Naive thymus-derived CD8-positive, alpha-beta T cell (primary cell): ENCODE measurements at regions not wholly inside any gene's neighbourhood (a gene's known extent, or its start where the extent isn't known, plus 50 kb on each side); places are given as distances from the start of the nearest gene placed in this dataset.

Experiments
- ATAC-seq, 2 donors: fragments of 150-1000 bp; cut with Tn5 transposase in 1 of 2; sonication (Bioruptor Pico), chemical (Tn5 transposase) in 1 of 2; 1 replicate in 1 of 2; 2 replicates in 1 of 2; pipeline ENCODE4 v1.10.0; 2021; ENCODE audit warnings: mild to moderate bottlenecking in 2 of 2, moderate library complexity in 2 of 2
- POLR2A ChIA-PET: fragments of 350-600 bp; sonication (Branson Sonifier 250); formaldehyde crosslinking; loops from one replicate; lab custom pipeline; 2021; ENCODE audit warnings: antibody characterized with exemption; lab: Charles Lee
- DNase-seq, 10 donors: peaks; one replicate each; pipeline versions ENCODE4 v3.0.0 to v3.0.0-alpha.2; 2020 to 2022
- H3K27ac Mint-ChIP-seq, 10 donors: one replicate each; pipeline ENCODE4 v1.8.0; 2020 to 2022; ENCODE audit warnings: mild to moderate bottlenecking in 10 of 10, mixed read lengths in 10 of 10, moderate library complexity in 4 of 10, inconsistent platforms in 1 of 10
- H3K27me3 Mint-ChIP-seq, 5 donors: one replicate each; pipeline ENCODE4 v1.8.0; 2021 to 2022; ENCODE audit warnings: mixed read lengths in 5 of 5
- H3K36me3 Mint-ChIP-seq, 3 donors: one replicate each; pipeline ENCODE4 v1.8.0; 2020 to 2022; ENCODE audit warnings: mixed read lengths in 3 of 3, mild to moderate bottlenecking in 2 of 3, inconsistent platforms in 1 of 3
- H3K4me1 Mint-ChIP-seq, 4 donors: one replicate each; pipeline ENCODE4 v1.8.0; 2021 to 2022; ENCODE audit warnings: mixed read lengths in 4 of 4
- H3K4me3 Mint-ChIP-seq, 10 donors: one replicate each; pipeline ENCODE4 v1.8.0; 2020 to 2022; ENCODE audit warnings: mild to moderate bottlenecking in 10 of 10, mixed read lengths in 10 of 10, moderate library complexity in 6 of 10, inconsistent platforms in 1 of 10
- H3K9me3 Mint-ChIP-seq, 9 donors: one replicate each; pipeline ENCODE4 v1.8.0; 2020 to 2022; ENCODE audit warnings: mixed read lengths in 9 of 9, mild to moderate bottlenecking in 3 of 9, inconsistent platforms in 1 of 9, moderate library complexity in 1 of 9

DNA sequence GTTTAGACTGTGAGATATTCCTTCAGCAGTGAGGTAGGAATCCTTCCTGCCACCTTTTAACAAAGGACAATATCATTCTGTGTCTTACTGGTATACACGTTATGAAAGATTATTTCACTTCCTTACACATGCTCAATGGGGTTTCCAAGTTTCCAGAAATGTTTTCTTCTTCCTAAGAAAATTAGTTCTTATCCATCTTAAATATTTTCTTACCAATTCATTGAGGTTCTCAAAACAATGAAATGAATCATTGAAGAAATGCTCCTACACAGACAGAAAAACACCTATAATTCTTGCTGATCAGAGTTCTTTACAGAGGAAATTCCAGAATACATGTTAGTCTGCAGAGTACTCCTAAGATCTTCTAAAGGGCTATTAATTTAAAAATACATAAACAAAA, 51.4 kb upstream of the SEC61G start:
- POLR2A ChIA-PET = no interaction called here
- Mint-ChIP-seq H3K4me3 (no peak overlapping the region), H3K27me3 (peaks cover 0 to 18% (median 7%) of the 10 kb centered on the region in 5 donors), H3K27ac (no peak overlapping the region), H3K36me3 (no peaks in the 10 kb centered on the region), H3K9me3 (peaks cover 0 to 13% (median 0%) of the 10 kb centered on the region in 9 donors), H3K4me1 (no peaks in the 10 kb centered on the region)
- ATAC-seq (no peak), DNase-seq (no peak)

DNA sequence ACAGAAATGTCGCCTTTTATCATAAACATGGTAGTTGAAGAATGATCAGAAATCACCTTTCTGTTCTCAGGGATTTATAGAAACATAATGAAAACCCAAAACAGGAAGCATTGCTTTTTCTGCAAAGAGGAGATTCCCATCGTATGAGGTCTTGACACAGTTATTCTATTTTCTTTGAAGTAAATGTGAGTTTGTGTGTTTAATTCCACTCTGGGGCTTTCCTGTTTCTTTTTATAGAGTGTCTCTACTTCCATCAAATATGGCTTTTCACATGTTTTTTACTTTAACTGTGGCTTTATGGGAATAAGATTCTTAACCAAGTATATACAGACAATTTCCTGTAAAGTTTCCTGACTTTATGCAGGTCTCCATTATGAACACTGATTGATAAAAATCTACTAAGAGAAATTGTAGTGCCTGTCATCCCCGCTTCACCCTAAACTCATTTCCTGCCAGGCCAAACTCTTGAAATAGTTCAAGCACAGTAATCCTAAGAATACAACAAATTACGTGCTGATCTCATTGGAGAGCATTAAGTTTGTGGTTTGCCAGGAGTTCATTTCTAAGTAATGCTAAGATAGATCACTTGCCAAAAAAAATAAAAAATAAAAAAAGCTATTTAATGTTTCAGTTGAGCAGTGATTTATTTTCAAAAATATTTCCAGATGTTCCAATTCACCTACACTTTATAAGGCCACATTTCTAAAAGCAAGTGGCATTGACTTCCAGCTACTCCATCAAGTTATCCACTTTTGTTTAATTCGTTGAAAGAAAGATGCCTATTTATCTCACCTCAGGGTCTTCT, 52.2 kb upstream of the SEC61G start:
- no peak overlapping the region for H3K27ac Mint-ChIP-seq
- DNase-seq (no peak), ATAC-seq (no peak)
- H3K27me3 Mint-ChIP-seq = peaks cover 0 to 18% (median 7%) of the 10 kb centered on the region in 5 donors
- H3K36me3 Mint-ChIP-seq = no peaks in the 10 kb centered on the region
- no peaks in the 10 kb centered on the region for H3K4me1 Mint-ChIP-seq
- POLR2A ChIA-PET = no interaction called here
- H3K4me3 Mint-ChIP-seq = no peak overlapping the region
- peaks cover 0 to 13% (median 0%) of the 10 kb centered on the region in 9 donors for H3K9me3 Mint-ChIP-seq

DNA sequence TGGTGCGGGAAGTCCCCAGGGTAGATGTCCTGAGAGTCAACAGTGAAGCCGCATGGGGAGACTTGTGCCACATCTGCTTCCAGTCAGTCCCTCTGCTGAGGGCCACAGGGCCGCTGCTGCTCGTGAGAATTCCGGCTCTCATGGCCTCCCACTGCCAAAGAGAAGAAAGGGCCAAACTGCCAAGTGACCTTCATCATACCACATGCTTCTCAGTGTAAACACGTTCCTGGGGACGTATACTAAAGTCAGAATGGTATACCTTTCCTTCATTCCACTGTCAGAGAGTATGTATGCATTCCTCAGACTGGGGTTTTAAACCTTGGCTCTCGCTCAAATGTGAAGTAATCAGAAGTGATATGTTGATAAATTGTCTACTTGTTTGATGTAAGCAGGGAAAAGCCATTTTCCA, 52.8 kb upstream of the SEC61G start:
- no peak for ATAC-seq
- peaks cover 0 to 13% (median 0%) of the 10 kb centered on the region in 9 donors for H3K9me3 Mint-ChIP-seq
- H3K4me1 Mint-ChIP-seq = no peaks in the 10 kb centered on the region
- DNase-seq = no peak
- no peak overlapping the region for H3K4me3 Mint-ChIP-seq
- H3K27me3 Mint-ChIP-seq = peaks cover 0 to 18% (median 4%) of the 10 kb centered on the region in 5 donors
- H3K36me3 Mint-ChIP-seq = no peaks in the 10 kb centered on the region
- no peak overlapping the region for H3K27ac Mint-ChIP-seq
- POLR2A ChIA-PET = no interaction called here

DNA sequence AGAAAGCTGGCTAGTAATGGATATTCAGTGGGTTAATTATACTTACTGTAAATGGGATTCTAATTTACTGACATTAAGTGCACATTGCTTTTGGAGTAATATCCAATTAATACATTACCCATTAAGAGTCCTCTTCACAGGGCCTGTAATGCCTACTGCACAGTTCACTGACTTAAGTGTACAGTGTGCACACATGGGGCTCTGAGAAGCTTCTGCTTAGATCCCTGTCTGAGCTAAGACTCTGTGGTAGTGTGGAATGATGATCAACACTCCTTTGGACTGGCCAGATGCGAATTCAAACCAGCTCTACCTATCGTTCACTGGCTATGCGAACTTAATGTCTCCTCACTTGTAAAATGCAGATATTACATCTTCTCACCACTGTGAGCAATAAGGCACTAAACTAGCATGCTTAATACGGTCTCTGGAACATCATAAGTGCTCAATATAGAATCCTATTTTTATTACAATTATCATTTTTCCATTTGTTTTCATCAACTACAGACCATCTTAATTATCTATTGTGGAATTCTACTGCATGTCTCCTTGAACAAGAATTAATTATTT, 53.8 kb upstream of the SEC61G start:
- H3K9me3 Mint-ChIP-seq = peaks cover 0 to 13% (median 0%) of the 10 kb centered on the region in 9 donors
- no peaks in the 10 kb centered on the region for H3K36me3 Mint-ChIP-seq
- H3K4me3 Mint-ChIP-seq = no peak overlapping the region
- H3K27ac Mint-ChIP-seq = no peak overlapping the region
- no peaks in the 10 kb centered on the region for H3K4me1 Mint-ChIP-seq
- H3K27me3 Mint-ChIP-seq = peaks cover 2 to 18% (median 2%) of the 10 kb centered on the region in 5 donors
- ATAC-seq (no peak), DNase-seq (no peak)
- POLR2A ChIA-PET = no interaction called here

DNA sequence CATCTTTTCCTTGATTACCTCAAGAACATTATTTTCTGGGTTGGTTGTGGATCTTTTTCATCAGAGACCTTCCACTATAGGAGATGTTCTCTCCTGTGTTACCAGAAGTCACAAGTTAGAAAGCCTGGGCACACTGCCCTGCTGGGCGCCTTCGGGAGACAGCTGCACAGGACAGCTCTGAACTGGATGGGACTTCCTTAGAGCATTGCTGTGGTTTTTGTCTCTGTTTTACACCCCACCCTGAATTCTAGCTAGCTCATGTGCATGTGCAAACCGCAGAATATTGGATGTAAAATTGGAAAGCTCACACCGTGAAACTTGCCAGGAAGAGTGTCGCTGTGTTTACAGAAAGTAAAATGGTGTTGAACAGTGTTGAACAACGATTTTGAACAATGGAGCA, 54.4 kb upstream of the SEC61G start:
- Mint-ChIP-seq H3K27ac (no peak overlapping the region), H3K4me1 (no peaks in the 10 kb centered on the region), H3K9me3 (peaks cover 0 to 13% (median 0%) of the 10 kb centered on the region in 9 donors), H3K4me3 (no peak overlapping the region), H3K36me3 (no peaks in the 10 kb centered on the region), H3K27me3 (peaks cover 0 to 18% (median 2%) of the 10 kb centered on the region in 5 donors)
- ATAC-seq (no peak), DNase-seq (no peak)
- POLR2A ChIA-PET = no interaction called here

DNA sequence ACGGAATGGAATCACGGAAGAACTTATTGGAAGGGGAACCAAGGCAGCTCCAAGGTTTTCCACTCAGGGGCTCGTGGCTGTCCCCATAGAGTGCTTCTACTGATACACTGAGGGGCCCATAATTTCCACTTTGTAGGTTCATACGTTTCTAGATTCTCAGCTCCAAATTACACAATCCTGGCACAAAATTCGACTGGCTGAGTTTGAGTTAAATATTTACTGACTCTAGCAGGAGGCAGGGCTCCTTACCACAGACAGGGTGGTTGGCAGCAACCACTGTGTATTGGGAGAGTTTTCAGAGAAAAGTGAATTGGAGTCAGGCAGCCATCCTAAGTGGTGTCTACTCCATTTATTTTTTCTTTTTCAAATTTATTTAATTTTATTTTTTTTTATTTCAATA, 55.4 kb upstream of the SEC61G start:
- peaks cover 0 to 13% (median 0%) of the 10 kb centered on the region in 5 donors for H3K27me3 Mint-ChIP-seq
- H3K27ac Mint-ChIP-seq = no peak overlapping the region
- POLR2A ChIA-PET = no interaction called here
- no peaks in the 10 kb centered on the region for H3K4me1 Mint-ChIP-seq
- ATAC-seq (no peak), DNase-seq (no peak)
- H3K4me3 Mint-ChIP-seq = no peak overlapping the region
- peaks cover 0 to 9% (median 0%) of the 10 kb centered on the region in 9 donors for H3K9me3 Mint-ChIP-seq
- H3K36me3 Mint-ChIP-seq = no peaks in the 10 kb centered on the region

DNA sequence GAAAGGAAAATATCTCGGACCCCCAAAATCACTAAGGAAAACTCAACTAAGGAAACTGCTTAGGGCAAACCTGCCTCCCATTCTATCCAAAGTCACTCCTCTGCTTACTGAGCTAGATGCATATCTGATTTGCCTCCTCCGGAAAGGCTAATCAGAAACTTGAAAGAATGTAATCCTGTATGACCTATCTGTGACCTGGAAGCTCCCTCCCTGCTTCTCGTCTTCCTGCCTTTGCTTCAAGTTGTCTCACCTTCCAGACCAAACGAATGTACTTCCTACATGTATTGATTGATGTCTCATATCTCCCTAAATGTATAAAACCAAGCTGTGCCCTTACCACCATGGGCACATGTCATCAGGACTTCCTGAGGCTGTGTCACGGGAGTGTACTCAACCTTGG, 58.1 kb upstream of the SEC61G start:
- POLR2A ChIA-PET = no interaction called here
- Mint-ChIP-seq H3K4me1 (no peaks in the 10 kb centered on the region), H3K36me3 (no peaks in the 10 kb centered on the region), H3K27me3 (peaks cover 0 to 8% (median 4%) of the 10 kb centered on the region in 5 donors), H3K4me3 (no peak overlapping the region), H3K27ac (peak overlapping the region in 1 of 10 donors; percentile 29), H3K9me3 (peaks cover 0 to 5% (median 0%) of the 10 kb centered on the region in 9 donors)
- DNase-seq = no peak
- ATAC-seq = no peak

DNA sequence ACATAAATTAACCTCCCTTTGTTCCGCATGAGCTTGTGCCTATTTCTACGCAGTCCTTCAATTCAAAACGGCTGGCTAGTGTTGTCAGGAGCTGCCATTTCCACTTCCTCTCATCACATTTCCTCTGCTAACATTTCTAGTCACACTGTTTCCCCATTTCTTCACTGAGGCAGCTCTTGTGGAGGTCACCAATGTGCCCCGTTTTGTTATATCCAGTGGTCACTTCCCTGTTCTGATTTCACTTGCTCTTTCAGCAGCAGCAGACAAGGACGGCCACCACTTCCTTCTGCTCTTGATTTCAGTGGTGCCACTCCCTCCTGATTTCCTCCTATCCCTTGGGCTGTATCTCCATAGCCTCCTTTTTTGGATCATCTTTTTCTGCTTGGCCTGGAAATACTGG, 64.8 kb upstream of the SEC61G start:
- H3K4me3 Mint-ChIP-seq = no peak overlapping the region
- H3K9me3 Mint-ChIP-seq = peaks cover 0 to 14% (median 2%) of the 10 kb centered on the region in 9 donors
- ATAC-seq = no peak
- H3K27ac Mint-ChIP-seq = no peak overlapping the region
- H3K36me3 Mint-ChIP-seq = no peaks in the 10 kb centered on the region
- peaks cover 19 to 41% (median 25%) of the 10 kb centered on the region in 5 donors for H3K27me3 Mint-ChIP-seq
- no peak for DNase-seq
- POLR2A ChIA-PET = no interaction called here
- H3K4me1 Mint-ChIP-seq = no peaks in the 10 kb centered on the region

DNA sequence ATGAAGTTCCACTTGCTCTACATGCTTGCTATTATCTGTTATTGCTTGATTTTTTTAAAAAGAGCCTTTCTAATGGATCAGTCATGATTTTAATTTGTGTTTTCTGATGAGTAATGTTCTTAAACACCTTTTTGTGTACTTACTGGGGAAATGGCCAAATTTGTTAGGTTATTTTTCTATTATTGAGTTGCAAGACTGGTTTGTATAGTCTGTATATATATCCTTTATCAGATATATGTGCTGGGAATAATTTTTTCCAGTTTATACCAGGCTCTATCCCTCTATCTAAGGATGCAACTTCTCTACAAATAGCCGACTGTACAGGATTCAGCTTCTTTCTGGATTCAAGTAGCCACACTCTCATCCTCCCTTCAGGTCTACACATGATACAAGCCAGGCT, 65.6 kb upstream of the SEC61G start:
- POLR2A ChIA-PET = no interaction called here
- Mint-ChIP-seq H3K36me3 (peaks cover 0 to 6% (median 0%) of the 10 kb centered on the region in 3 donors), H3K9me3 (peaks cover 0 to 20% (median 5%) of the 10 kb centered on the region in 9 donors), H3K4me3 (no peak overlapping the region), H3K27ac (no peak overlapping the region), H3K4me1 (no peaks in the 10 kb centered on the region), H3K27me3 (peaks cover 19 to 41% (median 24%) of the 10 kb centered on the region in 5 donors)
- DNase-seq (no peak), ATAC-seq (no peak)

DNA sequence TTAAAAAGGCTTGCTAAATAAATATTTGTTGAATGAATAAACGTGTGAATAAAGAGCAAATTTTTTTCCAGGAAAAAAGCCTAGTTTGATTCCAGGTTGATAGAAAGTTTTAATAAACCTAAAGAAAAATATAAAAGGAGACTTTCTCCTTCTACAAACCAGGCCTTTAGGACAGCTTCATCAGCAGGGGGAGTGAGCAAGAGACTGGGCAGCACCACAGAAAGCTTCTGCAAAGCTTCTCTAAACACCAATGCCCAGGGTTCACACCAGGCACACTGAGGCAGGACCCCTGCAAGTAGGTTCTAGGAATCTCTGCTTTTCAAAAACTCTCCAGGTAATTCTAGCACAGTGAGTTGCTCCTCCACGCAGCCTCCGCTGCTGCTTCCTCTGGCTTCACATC, 66.4 kb upstream of the SEC61G start:
- H3K4me1 Mint-ChIP-seq = no peaks in the 10 kb centered on the region
- H3K36me3 Mint-ChIP-seq = peaks cover 0 to 6% (median 0%) of the 10 kb centered on the region in 3 donors
- H3K9me3 Mint-ChIP-seq = peaks cover 0 to 26% (median 7%) of the 10 kb centered on the region in 9 donors
- H3K27me3 Mint-ChIP-seq = peaks cover 19 to 41% (median 24%) of the 10 kb centered on the region in 5 donors
- POLR2A ChIA-PET = no interaction called here
- no peak overlapping the region for H3K4me3 Mint-ChIP-seq
- ATAC-seq = no peak
- DNase-seq = no peak
- H3K27ac Mint-ChIP-seq = no peak overlapping the region

DNA sequence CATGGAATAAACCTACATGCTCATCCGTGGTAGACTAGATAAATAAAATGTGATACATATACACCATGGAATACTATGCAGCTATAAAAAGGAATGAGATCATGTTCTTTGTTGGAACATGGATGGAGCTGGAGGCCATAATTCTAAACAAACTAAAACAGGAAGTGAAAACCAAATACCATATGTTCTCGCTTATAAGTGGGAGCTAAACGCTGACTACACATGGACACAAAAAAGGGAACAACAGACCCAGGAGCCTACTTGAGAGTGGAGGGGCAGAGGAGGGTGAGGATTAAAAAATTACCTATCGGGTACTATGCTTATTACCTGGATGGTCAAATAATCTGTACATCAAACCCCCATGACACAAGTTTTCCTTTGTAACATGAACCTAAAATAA, 68.7 kb upstream of the SEC61G start:
- no peak overlapping the region for H3K27ac Mint-ChIP-seq
- peaks cover 0 to 6% (median 0%) of the 10 kb centered on the region in 3 donors for H3K36me3 Mint-ChIP-seq
- H3K4me1 Mint-ChIP-seq = no peaks in the 10 kb centered on the region
- no peak for ATAC-seq
- DNase-seq = no peak
- POLR2A ChIA-PET = no interaction called here
- peaks cover 14 to 41% (median 25%) of the 10 kb centered on the region in 5 donors for H3K27me3 Mint-ChIP-seq
- no peak overlapping the region for H3K4me3 Mint-ChIP-seq
- H3K9me3 Mint-ChIP-seq = peaks cover 0 to 26% (median 11%) of the 10 kb centered on the region in 9 donors

DNA sequence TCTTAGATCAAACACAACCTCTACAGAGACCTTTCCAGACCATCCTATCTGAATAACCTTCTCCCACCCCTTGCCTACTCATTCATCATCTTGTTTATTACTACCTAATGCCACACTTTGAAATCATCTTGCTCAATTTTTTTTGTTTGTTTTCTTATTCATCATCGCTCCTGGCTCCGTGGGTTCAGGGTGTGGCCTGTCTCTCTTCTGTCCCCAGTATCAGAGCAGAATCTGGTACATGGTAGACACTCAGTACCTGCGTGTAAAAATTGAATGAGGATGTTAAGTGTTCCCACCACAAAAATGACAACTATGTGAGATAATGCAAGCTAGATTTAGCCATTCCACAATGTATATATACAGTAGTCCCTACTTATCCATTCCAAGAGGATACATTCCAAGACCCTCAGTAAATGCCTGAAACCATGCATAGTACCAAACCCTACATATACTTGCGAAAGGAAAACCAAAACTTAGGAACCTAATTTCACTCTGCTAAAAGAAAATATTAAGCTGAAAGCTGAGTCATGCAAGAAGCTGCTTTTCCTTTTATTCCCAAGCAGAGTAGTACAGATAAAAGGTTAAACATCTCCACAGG, 72.1 kb upstream of the SEC61G start:
- H3K4me1 Mint-ChIP-seq = no peaks in the 10 kb centered on the region
- POLR2A ChIA-PET = no interaction called here
- DNase-seq = no peak

DNA sequence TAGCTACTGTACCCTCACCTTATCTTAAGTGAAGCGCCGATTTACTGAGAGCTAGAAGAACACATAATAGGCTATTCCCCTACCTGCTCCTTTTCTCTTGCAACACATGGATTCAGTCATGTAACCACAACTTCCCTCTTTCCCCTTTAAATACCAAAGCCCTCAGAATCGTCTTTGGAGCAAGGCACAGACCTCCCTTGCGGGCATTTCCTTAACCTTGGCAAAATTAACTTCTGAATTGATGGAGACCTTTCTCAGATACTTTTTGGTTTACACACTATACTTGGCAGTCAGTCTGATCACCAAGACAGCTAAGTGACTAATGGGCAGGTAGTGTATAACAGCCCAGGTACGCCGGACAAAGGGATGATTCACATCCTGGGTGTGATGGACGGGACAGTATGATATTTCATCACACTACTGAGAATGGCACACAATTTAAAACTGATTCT, 72.7 kb upstream of the SEC61G start:
- POLR2A ChIA-PET = no interaction called here
- H3K4me1 Mint-ChIP-seq = no peaks in the 10 kb centered on the region

More for the DNA sequence above, 72.1 kb upstream of the SEC61G start:
- no peak overlapping the region for H3K4me3 Mint-ChIP-seq
- H3K27ac Mint-ChIP-seq = no peak overlapping the region
- H3K36me3 Mint-ChIP-seq = peaks cover 0 to 6% (median 0%) of the 10 kb centered on the region in 3 donors
- ATAC-seq = no peak
- H3K9me3 Mint-ChIP-seq = peaks cover 0 to 26% (median 11%) of the 10 kb centered on the region in 9 donors
- peaks cover 0 to 12% (median 5%) of the 10 kb centered on the region in 5 donors for H3K27me3 Mint-ChIP-seq

More for the DNA sequence above, 72.7 kb upstream of the SEC61G start:
- H3K4me3 Mint-ChIP-seq = no peak overlapping the region
- no peak overlapping the region for H3K27ac Mint-ChIP-seq
- peaks cover 0 to 9% (median 5%) of the 10 kb centered on the region in 5 donors for H3K27me3 Mint-ChIP-seq
- DNase-seq (no peak), ATAC-seq (no peak)
- H3K9me3 Mint-ChIP-seq = peaks cover 0 to 25% (median 10%) of the 10 kb centered on the region in 9 donors
- peaks cover 0 to 6% (median 0%) of the 10 kb centered on the region in 3 donors for H3K36me3 Mint-ChIP-seq
